K562 (cell line): ENCODE measurements at regions not wholly inside any gene's neighbourhood (a gene's known extent, or its start where the extent isn't known, plus 50 kb on each side); places are given as distances from the start of the nearest gene placed in this dataset.

Experiments
- ATAC-seq: fragments of 200-7000 bp; cut with Tn5 transposase; 3 replicates; pipeline ENCODE4 v1.9.1; 2020; ENCODE audit warnings: moderate library complexity
- BruUV-seq: library from RNA; stranded (reverse); fragments of 400-500 nt; replicated peaks from 2 replicates; lab custom pipeline; 2021; lab: Mats Ljungman, UMichigan
- CTCF ChIA-PET: fragments of 300-600 bp; formaldehyde crosslinking; extraction: SDS; loops from one replicate; lab custom pipeline; 2021; ENCODE audit warnings: low intra/inter-chr PET ratio; lab: Yijun Ruan, JAX
- POLR2A ChIA-PET: fragments of 300-600, 350-650 bp; sonication (Branson Sonifier 250); formaldehyde crosslinking; extraction: SDS; loops from one replicate; lab custom pipeline; 2021; ENCODE audit warnings: antibody characterized with exemption, inconsistent platforms; lab: Yijun Ruan, JAX
- DNase-seq, 4 experiments: peaks; one replicate each; pipeline versions ENCODE4 v3.0.0 to v3.0.0-alpha.2; 2011 to 2018; ENCODE audit warnings: low spot score in 3 of 4, mixed read lengths in 3 of 4; ENCODE audit errors: extremely low read depth in 1 of 4
- FAIRE-seq: peaks from 2 replicates; lab custom pipeline; 2011; peaks lifted over from hg19 to GRCh38; lab: Jason Lieb, UNC
- H2AFZ ChIP-seq: 2 replicates; pipeline ENCODE4 v1.6.0; 2011; ENCODE audit warnings: low read depth, low read length, control low read depth, inconsistent platforms
- H3K27ac ChIP-seq: fragments of 200-600 bp; 3 replicates; pipeline ENCODE4 v1.8.0; 2011; ENCODE audit warnings: low read depth, mild to moderate bottlenecking, control low read depth, inconsistent platforms, low read length, moderate library complexity, mixed read lengths; ENCODE audit errors: extremely low read depth
- H3K27me3 ChIP-seq, 2 experiments: fragments of 300-600 bp in 1 of 2; 2 replicates in 1 of 2; 3 replicates in 1 of 2; pipeline versions ENCODE4 v1.6.0 to v1.8.0; 2011; ENCODE audit warnings: inconsistent platforms in 2 of 2, low read length in 2 of 2, mild to moderate bottlenecking in 1 of 2, mixed read lengths in 1 of 2, moderate library complexity in 1 of 2; ENCODE audit not compliant: control insufficient read depth in 2 of 2, insufficient read depth in 2 of 2
- H3K36me3 ChIP-seq: fragments of 300-600 bp; 3 replicates; pipeline ENCODE4 v1.8.0; 2011; ENCODE audit warnings: mild to moderate bottlenecking, low read length, inconsistent platforms; ENCODE audit not compliant: control insufficient read depth, insufficient read depth
- H3K4me1 ChIP-seq, 2 experiments: fragments of 200-600 bp in 1 of 2; replicated peaks in 1 of 2; 2 replicates in 1 of 2; 3 replicates in 1 of 2; pipeline versions ENCODE4 v1.5.1 to v1.8.0; 2011; ENCODE audit warnings: inconsistent platforms in 2 of 2, low read length in 2 of 2, mild to moderate bottlenecking in 1 of 2, mixed read lengths in 1 of 2, moderate library complexity in 1 of 2; ENCODE audit not compliant: control insufficient read depth in 2 of 2, insufficient read depth in 2 of 2
- H3K4me2 ChIP-seq: 2 replicates; pipeline ENCODE4 v1.6.1; 2011; ENCODE audit warnings: low read length, control low read depth, inconsistent platforms, mixed read lengths; ENCODE audit not compliant: insufficient read depth
- H3K4me3 ChIP-seq: fragments of 200-600 bp; sonication (generic), shearing (Covaris generic); 2 replicates; pipeline ENCODE4 v1.5.1; 2016; ENCODE audit warnings: control low read depth, inconsistent platforms
- H3K79me2 ChIP-seq: fragments of 200-600 bp; 3 replicates; pipeline ENCODE4 v1.8.0; 2011; ENCODE audit warnings: low read length, inconsistent platforms; ENCODE audit not compliant: control insufficient read depth, insufficient read depth
- H3K9ac ChIP-seq, 2 experiments: 2 replicates each; pipeline versions ENCODE4 v1.6.0 to v1.6.1; 2011; ENCODE audit warnings: low read depth in 2 of 2, low read length in 2 of 2, control low read depth in 1 of 2, inconsistent platforms in 1 of 2, mild to moderate bottlenecking in 1 of 2, mixed read lengths in 1 of 2; ENCODE audit not compliant: insufficient read depth in 1 of 2
- H3K9me1 ChIP-seq: one replicate; pipeline ENCODE4 v1.6.0; 2011; ENCODE audit warnings: inconsistent platforms, mild to moderate bottlenecking, low read length, moderate library complexity; ENCODE audit not compliant: control insufficient read depth, insufficient read depth
- H3K9me3 ChIP-seq: replicated peaks from 2 replicates; pipeline ENCODE4 v1.5.1; 2011; ENCODE audit warnings: low read depth, low read length, inconsistent platforms; ENCODE audit not compliant: control insufficient read depth, insufficient read depth
- H4K20me1 ChIP-seq: replicated peaks from 2 replicates; pipeline ENCODE4 v1.6.1; 2011; ENCODE audit warnings: low read length, inconsistent platforms, mixed read lengths; ENCODE audit not compliant: control insufficient read depth, insufficient read depth
- BCL6 ChIP-seq: fragments of 250-450 bp; sonication (Bioruptor Pico); IDR thresholded peaks from 2 replicates; pipeline ENCODE4 v1.4.0; 2020
- CBX5 ChIP-seq: IDR thresholded peaks from 2 replicates; pipeline ENCODE4 v1.6.1; 2014; ENCODE audit warnings: low read depth, borderline replicate concordance
- HDAC3 ChIP-seq: fragments of 450-650 bp; IDR thresholded peaks from 2 replicates; pipeline ENCODE4 v1.6.1; 2018; ENCODE audit warnings: borderline replicate concordance, mild to moderate bottlenecking, moderate library complexity; ENCODE audit not compliant: partially characterized antibody
- IFI16 ChIP-seq: fragments of 250-450 bp; sonication (Bioruptor Pico); IDR thresholded peaks from 2 replicates; pipeline ENCODE4 v2.1.2; 2022; ENCODE audit warnings: mild to moderate bottlenecking, inconsistent platforms
- KDM2B ChIP-seq: fragments of 250-450 bp; sonication (Bioruptor Pico); IDR thresholded peaks from 2 replicates; pipeline ENCODE4 v1.8.0; 2021; ENCODE audit warnings: mild to moderate bottlenecking, moderate library complexity
- KLF16 ChIP-seq: IDR thresholded peaks from 2 replicates; pipeline ENCODE4 v1.6.1; 2016; ENCODE audit warnings: antibody characterized with exemption
- MLLT1 ChIP-seq, 2 experiments: fragments of 450-650 bp; IDR thresholded peaks; 2 replicates each; pipeline ENCODE4 v1.6.1; 2016
- NFE2L1 ChIP-seq: fragments of 450-650 bp; IDR thresholded peaks from 2 replicates; pipeline ENCODE4 v1.6.1; 2016; ENCODE audit warnings: missing genetic modification characterization, low read depth, mild to moderate bottlenecking, missing compliant biosample characterization, moderate library complexity, borderline replicate concordance
- NFIX ChIP-seq: fragments of 250-450 bp; sonication (Bioruptor Pico); IDR thresholded peaks from 2 replicates; pipeline ENCODE4 v1.4.0; 2020; ENCODE audit warnings: low read depth, mild to moderate bottlenecking, moderate library complexity
- NFRKB ChIP-seq: fragments of 450-650 bp; IDR thresholded peaks from 2 replicates; pipeline ENCODE4 v1.6.1; 2016; ENCODE audit warnings: low read depth
- PTTG1 ChIP-seq: fragments of 450-650 bp; IDR thresholded peaks from 2 replicates; pipeline ENCODE4 v1.6.1; 2016; ENCODE audit warnings: low read depth, mild to moderate bottlenecking, missing genetic modification characterization, missing compliant biosample characterization
- RBM17 ChIP-seq: fragments of 200-400 bp; formaldehyde crosslinking; IDR thresholded peaks from 2 replicates; pipeline ENCODE4 v1.6.1; 2017; ENCODE audit warnings: low read depth, mild to moderate bottlenecking, low read length, borderline replicate concordance
- RBM25 ChIP-seq: fragments of 200-400 bp; formaldehyde crosslinking; IDR thresholded peaks from 2 replicates; pipeline ENCODE4 v1.6.1; 2018; ENCODE audit warnings: low read length, low read depth, moderate library complexity; ENCODE audit not compliant: severe bottlenecking
- RUNX1 ChIP-seq: sonication (generic); IDR thresholded peaks from 2 replicates; pipeline ENCODE4 v1.6.1; 2016; ENCODE audit warnings: antibody characterized with exemption, low read depth
- SPI1 ChIP-seq: IDR thresholded peaks from 2 replicates; pipeline ENCODE4 v1.6.1; 2011; ENCODE audit warnings: low read depth, low read length, control low read depth, borderline replicate concordance
- SREBF2 ChIP-seq: sonication (generic); formaldehyde crosslinking; IDR thresholded peaks from 2 replicates; pipeline ENCODE4 v1.4.0; 2020; ENCODE audit warnings: mild to moderate bottlenecking, missing genetic modification reagents
- ZBTB1 ChIP-seq: sonication (generic); formaldehyde crosslinking; IDR thresholded peaks from 2 replicates; pipeline ENCODE4 v1.8.1; 2023; ENCODE audit warnings: missing genetic modification reagents, low read depth, mild to moderate bottlenecking, borderline replicate concordance
- ZBTB2 ChIP-seq: fragments of 450-650 bp; IDR thresholded peaks from 2 replicates; pipeline ENCODE4 v1.6.1; 2016; ENCODE audit warnings: antibody characterized with exemption
- ZC3H11A ChIP-seq: IDR thresholded peaks from 2 replicates; pipeline ENCODE4 v1.6.1; 2012; ENCODE audit warnings: low read depth, low read length, improper control_type of control experiment
- whole genome bisulfite sequencing: fragments of 100-300 bp; shearing (Covaris generic); methylation state at CpG from one replicate; pipeline ENCODE4 v1.1.6; 2016; ENCODE audit warnings: low coverage, mixed read lengths; ENCODE audit not compliant: insufficient coverage; ENCODE audit errors: missing lambda C conversion rate; 5-methylcytosine and 5-hydroxymethylcytosine counted together
- in situ Hi-C: fragments of 300-500 bp; cut with MboI; formaldehyde crosslinking; loops from 4 replicates; pipeline ENCODE4 v1.15.0; 2018; ENCODE audit warnings: inconsistent platforms, mixed read lengths
- intact Hi-C: fragments of 100-400 bp; cut with micrococcal nuclease; formaldehyde crosslinking; loops from 2 replicates; pipeline ENCODE4 v1.14.2; 2022

DNA sequence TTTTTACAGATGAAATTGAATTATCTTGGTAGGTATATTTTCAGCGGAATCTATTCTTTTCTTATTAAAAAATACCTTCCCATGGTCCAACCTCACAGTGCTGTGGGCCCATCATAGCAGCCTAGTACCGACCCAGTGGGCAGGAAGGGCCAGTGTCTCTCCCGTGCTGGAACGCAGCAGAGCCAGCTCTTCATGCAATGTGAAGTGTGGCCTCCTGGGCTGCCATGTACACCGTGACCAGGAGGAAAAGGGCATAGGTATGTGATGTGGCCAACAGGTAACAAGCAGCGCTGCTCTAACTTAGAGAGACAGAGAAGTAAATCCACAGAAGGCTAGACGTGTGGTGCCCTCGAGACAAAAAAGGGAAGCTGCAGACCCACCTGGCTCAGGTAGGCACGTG is 221.1 kb upstream of the SALL3 start (continued):
- TF ChIP-seq PTTG1 (no peak), RBM17 (no peak), HDAC3 (no peak)

DNA sequence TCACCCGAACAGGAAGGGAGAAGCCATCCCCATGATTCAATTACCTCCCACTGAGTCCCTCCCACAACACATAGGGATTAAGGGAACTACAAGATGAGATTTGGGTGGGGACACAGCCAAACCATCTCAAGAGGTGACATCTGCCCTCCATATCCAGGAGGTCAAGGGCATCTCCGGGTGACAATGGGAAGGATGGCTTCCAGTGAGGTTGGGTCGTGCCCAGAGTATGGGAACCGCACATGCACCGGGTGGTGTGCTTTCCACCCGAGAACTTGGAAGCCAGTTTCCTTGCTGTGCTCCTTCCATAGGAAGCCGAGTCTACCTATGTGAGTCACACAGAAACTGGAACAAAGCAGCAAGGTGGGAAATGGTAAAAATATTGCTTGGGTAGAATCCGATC is 216.9 kb upstream of the SALL3 start:
- no TSS peak for BruUV-seq
- peaks cover 0 to 9% of the 10 kb centered on the region in 2 experiments; a peak in 1 of 5 replicates for H3K27me3 ChIP-seq
- WGBS = 0% methylated on average over 5 of the region's 8 CpGs
- H3K4me1 ChIP-seq = no peaks in the 10 kb centered on the region
- no peak overlapping the region for H3K4me2 ChIP-seq
- H3K79me2 ChIP-seq = no peaks in the 10 kb centered on the region
- ATAC-seq = no peak
- in situ Hi-C loops (no loop called here), intact Hi-C loops (no loop called here)
- POLR2A ChIA-PET = interaction anchor here (0.8 kb wide), 1 partner anchor 19 kb away, joined by 4 read pairs; no protein-coding TSS in a partner anchor
- no peaks in the 10 kb centered on the region for H3K9me1 ChIP-seq
- FAIRE-seq = no peak
- TF ChIP-seq ZBTB1 (CRISPR knock-in tag) (no peak), IFI16 (CRISPR knock-in tag) (no peak), NFE2L1 (tag) (no peak), NFRKB (no peak), ZBTB2 (no peak), ZC3H11A (no peak), KDM2B (CRISPR knock-in tag) (no peak), MLLT1 (IDR thresholded peaks at IDR 0.05) (no peak), RBM25 (no peak), RUNX1 (no peak), SREBF2 (CRISPR knock-in tag) (no peak), KLF16 (no peak), BCL6 (CRISPR knock-in tag) (no peak), CBX5 (no peak), NFIX (CRISPR knock-in tag) (no peak), SPI1 (no peak)
- no peak overlapping the region for H3K27ac ChIP-seq
- no peak overlapping the region for H3K4me3 ChIP-seq
- H3K36me3 ChIP-seq = no peaks in the 10 kb centered on the region
- H2AFZ ChIP-seq = no peak overlapping the region
- no peaks in the 10 kb centered on the region for H3K9me3 ChIP-seq
- no peaks in the 10 kb centered on the region for H4K20me1 ChIP-seq
- DNase-seq = no peak
- CTCF ChIA-PET = no interaction called here
- H3K9ac ChIP-seq = no peak overlapping the region
